ENCODE measurements at regions not wholly inside any gene's neighbourhood (a gene's known extent, or its start where the extent isn't known, plus 50 kb on each side); places are given as distances from the start of the nearest gene placed in this dataset.

DNA sequence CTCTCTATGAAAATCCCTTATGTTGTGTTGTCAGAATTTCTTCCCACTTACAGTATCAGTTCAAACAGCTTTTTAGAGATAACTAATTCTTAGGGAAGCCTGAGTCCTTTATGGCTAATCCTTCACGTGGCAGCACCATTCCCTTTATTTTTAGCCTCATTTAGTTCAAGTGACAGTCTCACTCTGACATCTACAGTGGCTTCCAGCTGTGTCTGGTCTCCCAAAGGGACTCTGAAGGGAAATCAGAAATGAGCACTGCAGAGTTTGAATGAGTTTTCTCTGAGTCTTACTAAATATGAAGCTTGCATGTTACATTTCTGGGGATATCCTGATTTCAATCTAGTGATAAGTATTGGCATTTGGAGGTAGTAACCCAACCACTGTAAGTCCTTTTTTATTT is 1104.1 kb downstream of the CDH11 start:
- TF ChIP-seq, protein P1, sequence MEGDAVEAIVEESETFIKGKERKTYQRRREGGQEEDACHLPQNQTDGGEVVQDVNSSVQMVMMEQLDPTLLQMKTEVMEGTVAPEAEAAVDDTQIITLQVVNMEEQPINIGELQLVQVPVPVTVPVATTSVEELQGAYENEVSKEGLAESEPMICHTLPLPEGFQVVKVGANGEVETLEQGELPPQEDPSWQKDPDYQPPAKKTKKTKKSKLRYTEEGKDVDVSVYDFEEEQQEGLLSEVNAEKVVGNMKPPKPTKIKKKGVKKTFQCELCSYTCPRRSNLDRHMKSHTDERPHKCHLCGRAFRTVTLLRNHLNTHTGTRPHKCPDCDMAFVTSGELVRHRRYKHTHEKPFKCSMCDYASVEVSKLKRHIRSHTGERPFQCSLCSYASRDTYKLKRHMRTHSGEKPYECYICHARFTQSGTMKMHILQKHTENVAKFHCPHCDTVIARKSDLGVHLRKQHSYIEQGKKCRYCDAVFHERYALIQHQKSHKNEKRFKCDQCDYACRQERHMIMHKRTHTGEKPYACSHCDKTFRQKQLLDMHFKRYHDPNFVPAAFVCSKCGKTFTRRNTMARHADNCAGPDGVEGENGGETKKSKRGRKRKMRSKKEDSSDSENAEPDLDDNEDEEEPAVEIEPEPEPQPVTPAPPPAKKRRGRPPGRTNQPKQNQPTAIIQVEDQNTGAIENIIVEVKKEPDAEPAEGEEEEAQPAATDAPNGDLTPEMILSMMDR (conservative IDR thresholded peaks at IDR 0.05), result no peak
- H3K27ac ChIP-seq (ENCODE audit: insufficient read length, low read depth, low read length), result no peak overlapping the region
- no peak overlapping the region for H3K4me3 Mint-ChIP-seq

More for the DNA sequence above, 1104.1 kb downstream of the CDH11 start:
- H3K36me3 Mint-ChIP-seq (ENCODE audit: insufficient read depth in 1 of 3, low read depth in 3 of 3), result no peaks in the 10 kb centered on the region
- Histone ChIP-seq H3T11ph (ENCODE audit: low read length) (no peak overlapping the region), H4K8ac (replicated peaks; ENCODE audit: insufficient read length, low read depth, low read length) (no peak overlapping the region), H4K91ac (ENCODE audit: insufficient read length, low read depth, low read length) (no peak overlapping the region), H3K14ac (ENCODE audit: insufficient read depth, low read length) (no peak overlapping the region), H2AK5ac (ENCODE audit: insufficient read length, low read length) (no peak overlapping the region), H3K9me3 (ENCODE audit: control insufficient read depth, low read depth, low read length) (no peaks in the 10 kb centered on the region), H4K20me1 (ENCODE audit: control insufficient read depth, insufficient read depth, insufficient read length) (no peaks in the 10 kb centered on the region), H3K4ac (ENCODE audit: low read depth, low read length) (no peak overlapping the region), H3K79me2 (ENCODE audit: insufficient read depth, low read length) (no peaks in the 10 kb centered on the region), H2BK15ac (ENCODE audit: low read depth, low read length) (no peak overlapping the region), H3K56ac (ENCODE audit: insufficient read length, low read depth, low read length) (no peak overlapping the region), H3K23me2 (ENCODE audit: insufficient read length, low read depth, low read length, poor library complexity, severe bottlenecking) (no peaks in the 10 kb centered on the region), H3K27me3 (ENCODE audit: insufficient read depth, low read length) (no peaks in the 10 kb centered on the region), H3K23ac (ENCODE audit: insufficient read length, low read depth, low read length) (no peak overlapping the region), H2AFZ (ENCODE audit: low read length) (no peak overlapping the region), H2BK5ac (ENCODE audit: insufficient read length, low read length) (no peak overlapping the region), H2BK20ac (ENCODE audit: low read depth, low read length, poor library complexity, severe bottlenecking) (no peak overlapping the region), H3K79me1 (ENCODE audit: insufficient read depth, low read depth, low read length, poor library complexity, severe bottlenecking) (no peaks in the 10 kb centered on the region), H4K5ac (ENCODE audit: insufficient read length, low read depth, low read length) (no peak overlapping the region), H3K4me1 (ENCODE audit: insufficient read depth, low read length) (peaks cover 3% of the 10 kb centered on the region; the same call in 1 of the 2 replicates), H3K4me2 (ENCODE audit: insufficient read depth, insufficient read length, low read length) (no peak overlapping the region), H2BK12ac (ENCODE audit: insufficient read length, low read depth, low read length) (no peak overlapping the region), H3K18ac (ENCODE audit: insufficient read length, low read depth, low read length) (no peak overlapping the region), H2BK120ac (ENCODE audit: low read depth, low read length, poor library complexity, severe bottlenecking) (no peak overlapping the region), H3K9ac (ENCODE audit: extremely low read depth, insufficient read length, low read length) (no peak overlapping the region)
- DNase-seq, result no peak
- no peaks in the 10 kb centered on the region for H3K27me3 Mint-ChIP-seq (ENCODE audit: low read depth)
- H3K9me3 Mint-ChIP-seq, result no peaks in the 10 kb centered on the region
- H3K4me1 Mint-ChIP-seq, result peaks cover 9 to 12% of the 10 kb centered on the region in 2 experiments
- H3K27ac Mint-ChIP-seq, result no peak overlapping the region
- no CpG with 5 or more reads among the region's 1 CpG for WGBS (ENCODE audit: extremely low coverage, insufficient read length, low lambda C conversion rate)

Measured in H9 (cell line).